Activated effector memory CD4-positive, alpha-beta T cell treated with Interleukin-2 at 50 U/mL for 16 hours (primary cell): ENCODE measurements at regions not wholly inside any gene's neighbourhood (a gene's known extent, or its start where the extent isn't known, plus 50 kb on each side); places are given as distances from the start of the nearest gene placed in this dataset.

Experiments used
- DNase-seq: peaks from one replicate; pipeline ENCODE4 v3.0.0-alpha.2; 2020

- no peak for DNase-seq
Observed at GRCh38 chr2:199019898-199020507, 437.7 kb downstream of the SATB2 start.

DNA sequence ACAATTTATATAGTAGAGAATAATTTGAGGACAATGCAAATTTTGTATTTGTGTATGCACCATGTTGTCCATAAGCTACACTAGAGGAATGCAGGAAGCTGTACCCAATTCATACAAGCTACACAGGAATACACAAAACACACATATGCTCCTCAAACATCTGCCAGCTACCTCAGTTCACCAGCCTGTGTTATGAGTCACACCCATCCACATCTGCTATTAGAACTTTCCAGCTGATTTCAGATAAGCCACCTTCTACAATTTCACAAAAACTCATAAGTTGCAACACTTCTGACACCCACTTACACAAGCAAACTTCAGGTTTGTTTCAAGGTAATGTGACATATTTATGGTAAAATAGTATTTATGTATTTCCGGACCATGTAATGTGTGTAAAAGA is 438.9 kb downstream of the SATB2 start:
- DNase-seq = no peak

GRCh38 chr2:199015072-199015471 is 442.7 kb downstream of the SATB2 start:
- DNase-seq = no peak

- DNase-seq = no peak
Observed at GRCh38 chr2:199014226-199014625, 443.5 kb downstream of the SATB2 start.

- no peak for DNase-seq
Observed at GRCh38 chr2:199011908-199012307, 445.8 kb downstream of the SATB2 start.

GRCh38 chr2:198994678-198995077 is 463.1 kb downstream of the SATB2 start:
- DNase-seq = no peak

DNA sequence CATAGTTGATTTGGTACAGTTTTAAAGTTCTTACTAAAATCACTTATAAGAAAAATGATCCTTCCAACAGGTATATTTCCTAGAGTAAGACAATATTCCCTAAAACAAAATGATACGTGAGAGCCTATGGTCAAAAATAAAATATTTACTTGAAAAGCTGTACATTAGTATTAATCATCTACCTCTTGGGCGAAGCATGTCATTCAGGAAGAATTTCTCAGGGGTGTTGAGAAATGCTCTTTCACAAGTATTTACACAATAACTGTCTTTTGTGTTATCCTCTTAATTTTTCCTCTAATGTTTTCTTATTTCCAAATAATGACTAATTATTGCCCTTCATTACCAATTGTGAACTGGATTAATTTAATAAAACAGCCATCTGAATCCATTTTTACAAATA is 466.3 kb downstream of the SATB2 start:
- DNase-seq = no peak

GRCh38 chr2:198975779-198976178 is 482.0 kb downstream of the SATB2 start:
- no peak for DNase-seq

DNA sequence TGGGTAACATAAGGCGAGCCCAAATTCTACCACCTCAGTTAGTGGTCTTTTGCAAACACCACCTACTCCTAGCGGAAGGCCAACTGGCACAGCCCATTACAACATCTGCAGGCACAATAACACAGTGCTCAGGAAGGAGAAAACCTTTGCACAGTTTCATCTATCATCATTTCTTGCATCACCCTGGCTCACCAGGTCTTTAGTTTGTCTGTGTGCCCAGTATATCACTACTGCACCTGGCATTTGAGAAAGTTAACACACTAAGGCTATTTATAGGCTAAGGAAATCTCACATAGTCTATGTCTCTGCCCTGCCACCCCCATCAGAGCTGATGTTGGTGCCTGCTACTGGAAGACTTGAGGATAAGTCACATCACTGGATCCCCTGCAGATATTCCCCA is 484.0 kb downstream of the SATB2 start:
- no peak for DNase-seq

DNA sequence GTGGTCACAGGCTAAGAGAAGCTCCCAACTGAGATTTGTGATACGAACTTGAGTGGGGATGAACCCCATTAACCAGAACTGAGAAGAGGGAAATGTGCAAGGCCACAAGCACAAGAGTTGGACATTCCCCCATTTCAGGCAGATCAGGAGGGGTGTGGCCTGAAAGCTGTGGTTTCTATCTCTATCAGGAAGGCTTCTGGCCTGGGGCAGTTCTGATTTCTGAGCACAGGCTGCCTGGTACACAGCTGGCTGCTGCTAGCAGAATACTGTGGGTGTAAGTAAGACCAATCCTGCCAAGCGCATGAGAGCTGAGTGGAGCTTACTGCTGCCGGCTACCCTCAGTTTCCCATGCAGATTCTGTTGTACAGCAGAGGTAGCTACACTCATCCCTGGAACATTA is 484.6 kb downstream of the SATB2 start:
- DNase-seq = no peak

- no peak for DNase-seq
Observed at GRCh38 chr2:198968545-198968944, 489.2 kb downstream of the SATB2 start.

DNA sequence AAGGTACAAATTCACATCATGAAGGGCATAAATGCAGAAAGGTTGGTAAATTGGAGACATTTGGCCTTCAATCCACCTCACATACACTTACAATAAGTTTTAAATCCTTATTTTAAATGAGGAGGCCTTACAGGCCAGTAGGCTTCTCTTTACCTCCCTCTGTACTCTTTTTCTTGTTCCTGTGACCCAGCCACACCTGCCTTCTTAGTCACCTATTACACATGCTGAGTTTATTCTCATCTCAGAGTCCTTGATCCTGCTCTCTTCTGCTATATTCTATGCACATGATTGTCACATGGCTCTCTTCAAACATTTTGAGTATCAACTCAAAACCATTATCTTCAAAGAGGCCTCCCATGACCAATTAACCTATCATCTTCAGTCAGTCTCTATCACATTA is 491.5 kb downstream of the SATB2 start:
- DNase-seq = no peak

GRCh38 chr2:198961547-198961946 is 496.2 kb downstream of the SATB2 start:
- no peak for DNase-seq

DNA sequence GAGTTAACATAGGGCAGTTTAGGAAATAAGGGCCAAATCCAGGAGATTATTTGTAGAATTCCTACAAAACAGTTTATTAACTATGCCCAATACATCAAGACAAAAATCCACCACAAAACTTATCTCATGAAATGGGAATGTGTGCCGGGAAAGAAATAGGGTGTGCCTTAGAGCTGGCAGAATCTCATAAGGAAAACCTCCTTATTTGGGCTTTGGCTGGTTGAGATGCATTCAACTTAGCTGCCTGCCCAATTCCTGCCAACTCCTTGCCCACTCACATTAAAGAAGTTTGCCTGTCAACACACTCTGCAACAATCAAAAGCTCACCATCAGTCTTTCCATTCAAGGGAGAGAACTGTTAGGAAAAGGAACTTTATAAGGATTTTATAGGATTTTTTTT is 500.6 kb downstream of the SATB2 start:
- no peak for DNase-seq

- DNase-seq = no peak
Observed at GRCh38 chr2:198953328-198953727, 504.4 kb downstream of the SATB2 start.

- DNase-seq = no peak
Observed at GRCh38 chr2:198950803-198951202, 506.9 kb downstream of the SATB2 start.

- no peak for DNase-seq
Observed at GRCh38 chr2:198945496-198945895, 512.2 kb downstream of the SATB2 start.

- no peak for DNase-seq
Observed at GRCh38 chr2:198930170-198930569, 527.6 kb downstream of the SATB2 start.

GRCh38 chr2:198928026-198928425 is 529.7 kb downstream of the SATB2 start:
- no peak for DNase-seq

DNA sequence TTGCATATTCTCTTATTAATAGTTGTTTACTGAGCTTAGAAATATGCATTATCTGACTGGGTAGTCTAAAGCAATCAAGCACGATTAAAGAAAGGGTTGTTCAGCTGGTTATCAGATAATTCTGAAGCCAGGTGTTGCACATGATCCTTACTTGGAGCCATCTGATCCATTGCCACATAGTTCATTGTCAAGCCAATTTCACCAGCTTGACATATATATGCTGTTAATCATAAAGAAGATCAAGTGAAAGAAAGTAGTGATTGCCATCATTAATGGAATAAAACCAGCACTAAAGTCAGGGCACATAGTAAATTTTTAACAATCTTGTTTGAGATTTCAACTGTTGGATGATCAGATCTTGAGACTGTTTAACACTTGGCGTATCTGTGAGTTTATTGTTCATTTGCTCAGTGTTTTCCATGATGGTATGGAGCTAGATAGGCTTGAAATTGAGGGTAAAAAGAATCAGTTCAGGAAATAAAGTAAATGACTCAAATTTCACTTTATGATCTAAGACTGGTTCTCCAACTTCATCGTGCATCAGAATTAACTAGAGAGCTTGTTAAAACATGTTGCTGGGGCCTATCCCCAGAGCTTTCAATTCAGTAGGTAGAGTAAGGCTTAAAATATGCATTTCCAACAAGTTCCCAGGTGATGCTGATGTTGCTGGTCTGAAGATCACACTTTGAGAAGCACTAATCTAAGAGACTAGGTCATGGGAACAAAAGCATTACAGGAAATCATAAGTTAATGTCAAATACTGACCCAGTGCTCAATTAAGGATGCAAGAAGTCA is 539.6 kb downstream of the SATB2 start:
- no peak for DNase-seq

DNA sequence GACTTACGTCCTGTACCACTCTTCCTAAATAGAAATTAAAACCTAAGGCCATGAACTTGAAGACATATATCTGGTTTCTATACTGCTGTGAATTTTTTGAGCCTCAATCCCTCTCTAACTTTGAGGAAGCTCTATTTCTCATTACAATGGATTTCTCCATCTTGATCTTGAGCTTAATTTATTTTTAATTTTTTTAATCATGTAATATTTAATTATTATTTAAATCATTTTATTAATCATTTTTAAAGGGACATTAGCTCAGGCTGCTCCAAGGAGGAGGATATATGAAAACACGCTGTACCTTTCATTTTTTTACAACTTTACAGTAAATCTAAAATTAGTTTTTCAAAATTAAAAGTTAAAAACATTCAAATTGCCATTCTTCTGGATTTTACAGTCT is 540.5 kb downstream of the SATB2 start:
- no peak for DNase-seq

DNA sequence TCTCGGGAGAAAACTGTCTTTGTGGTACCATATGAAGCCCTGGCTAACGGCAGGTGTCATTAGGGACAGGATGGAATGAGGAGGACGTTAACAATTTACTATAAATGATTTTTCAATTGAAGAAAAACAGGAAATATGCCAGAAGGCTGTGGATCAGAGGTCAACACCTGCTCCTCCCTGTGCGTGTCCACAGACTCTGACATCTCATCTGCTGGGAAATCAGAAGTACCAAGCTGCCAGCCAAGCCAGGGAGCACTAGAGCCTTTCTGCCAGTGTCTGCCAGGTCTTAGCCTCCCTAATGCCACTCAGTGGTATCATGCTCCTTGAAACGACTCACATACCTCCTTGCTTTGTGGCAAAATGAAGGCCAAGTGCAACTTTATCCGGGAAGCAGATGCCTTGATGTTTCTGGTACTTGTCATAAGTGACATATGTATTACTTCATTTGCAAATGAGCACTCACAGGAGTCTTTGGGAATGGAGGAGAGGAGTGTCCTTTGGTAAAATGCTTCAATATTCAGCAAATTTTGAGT is 541.1 kb downstream of the SATB2 start:
- no peak for DNase-seq

DNA sequence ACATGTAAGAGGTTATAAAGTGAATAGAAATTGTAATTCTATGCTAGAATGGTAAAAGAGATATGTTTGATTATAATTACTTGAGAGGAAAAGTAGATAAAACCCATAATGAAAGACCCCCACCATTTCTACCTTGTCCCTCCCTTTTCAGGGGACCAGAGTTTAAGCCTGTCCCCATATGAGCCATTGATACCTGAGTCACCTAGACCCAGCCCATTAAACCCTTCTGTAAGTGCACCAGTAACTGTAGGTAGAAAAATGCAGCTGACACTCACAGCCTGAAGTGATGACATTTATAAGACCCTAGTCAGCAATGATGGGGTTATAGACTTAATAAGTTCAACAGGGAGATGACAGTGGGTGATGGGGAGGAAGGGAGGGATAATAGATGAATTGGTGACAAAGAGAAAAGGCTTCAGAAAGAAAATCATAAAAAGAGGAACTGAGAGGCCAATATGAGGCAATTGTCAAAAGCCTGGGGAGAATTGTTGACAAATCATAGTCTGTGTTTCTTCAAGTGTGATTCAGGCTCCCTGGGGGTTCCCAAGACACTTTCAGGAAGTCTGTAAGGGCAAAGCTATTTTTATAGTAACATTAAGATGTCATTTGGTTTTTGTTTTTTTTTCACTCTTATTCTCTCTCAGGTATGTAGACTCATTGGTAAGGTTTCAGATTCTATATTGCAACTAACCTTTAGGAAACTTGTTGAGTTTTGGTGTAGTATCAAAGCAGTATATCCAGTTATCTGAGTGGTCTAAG is 544.2 kb downstream of the SATB2 start:
- no peak for DNase-seq
